H9 (cell line): ENCODE measurements at regions not wholly inside any gene's neighbourhood (a gene's known extent, or its start where the extent isn't known, plus 50 kb on each side); places are given as distances from the start of the nearest gene placed in this dataset.

Source experiments
- DNase-seq: peaks from one replicate; pipeline ENCODE4 v3.0.0-alpha.2; 2017
- H2AFZ ChIP-seq: one replicate; pipeline ENCODE4 v1.6.1; 2013; ENCODE audit warnings: mild to moderate bottlenecking, low read length, control low read depth, moderate library complexity
- H2AK5ac ChIP-seq: 2 replicates; pipeline ENCODE4 v1.6.1; 2013; ENCODE audit warnings: low read length, control low read depth, mixed read lengths; ENCODE audit not compliant: insufficient read length
- H2BK120ac ChIP-seq: one replicate; pipeline ENCODE4 v1.6.1; 2013; ENCODE audit warnings: low read depth, mild to moderate bottlenecking, low read length, control low read depth, inconsistent platforms; ENCODE audit not compliant: poor library complexity, severe bottlenecking
- H2BK12ac ChIP-seq: 2 replicates; pipeline ENCODE4 v1.6.1; 2013; ENCODE audit warnings: low read length, control low read depth, mixed read lengths, low read depth; ENCODE audit not compliant: insufficient read length
- H2BK15ac ChIP-seq: 2 replicates; pipeline ENCODE4 v1.6.1; 2013; ENCODE audit warnings: low read depth, low read length, control low read depth
- H2BK20ac ChIP-seq: one replicate; pipeline ENCODE4 v1.6.1; 2013; ENCODE audit warnings: low read depth, mild to moderate bottlenecking, low read length, control low read depth, inconsistent platforms; ENCODE audit not compliant: poor library complexity, severe bottlenecking
- H2BK5ac ChIP-seq: 2 replicates; pipeline ENCODE4 v1.6.1; 2013; ENCODE audit warnings: low read length, control low read depth, mixed read lengths; ENCODE audit not compliant: insufficient read length
- H3K14ac ChIP-seq: 2 replicates; pipeline ENCODE4 v1.6.1; 2013; ENCODE audit warnings: low read length, control low read depth; ENCODE audit not compliant: insufficient read depth
- H3K18ac ChIP-seq: 2 replicates; pipeline ENCODE4 v1.6.1; 2013; ENCODE audit warnings: low read depth, mild to moderate bottlenecking, mixed read lengths, low read length, control low read depth; ENCODE audit not compliant: insufficient read length
- H3K23ac ChIP-seq: 2 replicates; pipeline ENCODE4 v1.6.1; 2013; ENCODE audit warnings: low read length, control low read depth, mixed read lengths, low read depth; ENCODE audit not compliant: insufficient read length
- H3K23me2 ChIP-seq: 2 replicates; pipeline ENCODE4 v1.6.1; 2013; ENCODE audit warnings: low read depth, mild to moderate bottlenecking, mixed read lengths, low read length, control low read depth; ENCODE audit not compliant: insufficient read length, poor library complexity, severe bottlenecking
- H3K27ac ChIP-seq: 2 replicates; pipeline ENCODE4 v1.5.1; 2013; ENCODE audit warnings: low read length, control low read depth, mixed read lengths, low read depth; ENCODE audit not compliant: insufficient read length
- H3K27me3 ChIP-seq: 2 replicates; pipeline ENCODE4 v1.6.1; 2013; ENCODE audit warnings: low read length, control low read depth, inconsistent platforms; ENCODE audit not compliant: insufficient read depth
- H3K4ac ChIP-seq: 2 replicates; pipeline ENCODE4 v1.6.1; 2013; ENCODE audit warnings: low read depth, mild to moderate bottlenecking, control low read depth, inconsistent platforms, low read length, moderate library complexity
- H3K4me1 ChIP-seq: 2 replicates; pipeline ENCODE4 v1.6.1; 2013; ENCODE audit warnings: low read length, control low read depth, inconsistent platforms; ENCODE audit not compliant: insufficient read depth
- H3K4me2 ChIP-seq: 2 replicates; pipeline ENCODE4 v1.6.1; 2013; ENCODE audit warnings: low read length, control low read depth, mixed read lengths; ENCODE audit not compliant: insufficient read length, insufficient read depth
- H3K56ac ChIP-seq: 2 replicates; pipeline ENCODE4 v1.6.1; 2013; ENCODE audit warnings: low read depth, mild to moderate bottlenecking, mixed read lengths, low read length, control low read depth; ENCODE audit not compliant: insufficient read length
- H3K79me1 ChIP-seq: 2 replicates; pipeline ENCODE4 v1.6.1; 2013; ENCODE audit warnings: low read depth, mild to moderate bottlenecking, moderate library complexity, low read length, control low read depth, inconsistent platforms; ENCODE audit not compliant: insufficient read depth, poor library complexity, severe bottlenecking
- H3K79me2 ChIP-seq: 2 replicates; pipeline ENCODE4 v1.6.1; 2013; ENCODE audit warnings: low read length, control low read depth, inconsistent platforms; ENCODE audit not compliant: insufficient read depth
- H3K9ac ChIP-seq: 2 replicates; pipeline ENCODE4 v1.6.1; 2013; ENCODE audit warnings: low read length, control low read depth, mixed read lengths; ENCODE audit not compliant: insufficient read length; ENCODE audit errors: extremely low read depth
- H3K9me3 ChIP-seq: one replicate; pipeline ENCODE4 v1.6.1; 2013; ENCODE audit warnings: low read depth, low read length, inconsistent platforms; ENCODE audit not compliant: control insufficient read depth
- H3T11ph ChIP-seq: one replicate; pipeline ENCODE4 v1.6.1; 2013; ENCODE audit warnings: mild to moderate bottlenecking, low read length, control low read depth, inconsistent platforms
- H4K20me1 ChIP-seq: one replicate; pipeline ENCODE4 v1.6.1; 2013; ENCODE audit not compliant: control insufficient read depth, insufficient read length, insufficient read depth
- H4K5ac ChIP-seq: 2 replicates; pipeline ENCODE4 v1.6.1; 2013; ENCODE audit warnings: low read depth, mild to moderate bottlenecking, mixed read lengths, low read length, control low read depth; ENCODE audit not compliant: insufficient read length
- H4K8ac ChIP-seq: replicated peaks from 2 replicates; pipeline ENCODE4 v1.6.1; 2013; ENCODE audit warnings: low read length, control low read depth, mixed read lengths, low read depth; ENCODE audit not compliant: insufficient read length
- H4K91ac ChIP-seq: 2 replicates; pipeline ENCODE4 v1.6.1; 2013; ENCODE audit warnings: low read depth, mild to moderate bottlenecking, moderate library complexity, mixed read lengths, low read length, control low read depth; ENCODE audit not compliant: insufficient read length
- H3K27ac Mint-ChIP-seq, 3 experiments: 2 replicates in 2 of 3; 3 replicates in 1 of 3; pipeline ENCODE4 v1.8.0; 2020 to 2021; ENCODE audit warnings: mixed read lengths in 3 of 3, mild to moderate bottlenecking in 1 of 3, moderate library complexity in 1 of 3
- H3K27me3 Mint-ChIP-seq: 2 replicates; pipeline ENCODE4 v1.8.0; 2021; ENCODE audit warnings: low read depth, mild to moderate bottlenecking, moderate library complexity, mixed read lengths
- H3K36me3 Mint-ChIP-seq, 3 experiments: 2 replicates in 2 of 3; 3 replicates in 1 of 3; pipeline ENCODE4 v1.8.0; 2020 to 2021; ENCODE audit warnings: low read depth in 3 of 3, mixed read lengths in 3 of 3; ENCODE audit not compliant: insufficient read depth in 1 of 3
- H3K4me1 Mint-ChIP-seq, 2 experiments: 2 replicates each; pipeline ENCODE4 v1.8.0; 2020; ENCODE audit warnings: mixed read lengths in 2 of 2
- H3K4me3 Mint-ChIP-seq, 2 experiments: 2 replicates in 1 of 2; 3 replicates in 1 of 2; pipeline ENCODE4 v1.8.0; 2020 to 2021; ENCODE audit warnings: mild to moderate bottlenecking in 2 of 2, mixed read lengths in 2 of 2, moderate library complexity in 1 of 2
- H3K9me3 Mint-ChIP-seq, 2 experiments: 2 replicates in 1 of 2; 3 replicates in 1 of 2; pipeline ENCODE4 v1.8.0; 2020; ENCODE audit warnings: mild to moderate bottlenecking in 2 of 2, mixed read lengths in 2 of 2, moderate library complexity in 1 of 2
- CTCF ChIP-seq: fragments of 200-600 bp; sonication (generic); conservative IDR thresholded peaks from 3 replicates; pipeline ENCODE4 v1.8.0; 2021; ENCODE audit warnings: antibody characterized with exemption, mild to moderate bottlenecking
- WGBS: extraction: QIAGEN DNeasy Blood & Tissue Kit; methylation state at CpG from one replicate; pipeline ENCODE4 v1.1.7; 2013; ENCODE audit warnings: missing lambda C conversion rate, low lambda C conversion rate, mixed read lengths; ENCODE audit not compliant: insufficient read length; ENCODE audit errors: extremely low coverage; 5-methylcytosine and 5-hydroxymethylcytosine counted together

DNA sequence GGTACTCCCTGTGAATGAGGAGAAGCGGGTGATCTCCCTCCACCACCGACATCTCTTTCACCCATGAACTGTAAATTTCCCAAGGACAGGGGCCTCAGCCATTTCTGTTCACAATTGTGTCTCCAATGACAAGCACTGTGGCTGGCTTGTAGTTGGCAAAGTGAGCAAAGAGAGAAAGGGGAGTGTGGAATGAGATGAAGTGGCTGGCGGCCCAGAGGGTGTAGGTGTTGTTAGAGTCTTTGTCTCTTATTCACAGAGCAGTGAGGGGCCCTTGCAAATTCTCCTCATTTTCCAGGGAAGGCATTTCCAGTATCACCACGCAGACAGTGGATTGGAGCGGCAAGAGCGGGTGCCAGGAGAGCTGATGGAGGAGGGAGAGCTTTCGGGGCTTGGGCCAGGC, 411.7 kb upstream of the EEF2KMT start:
- no peaks in the 10 kb centered on the region for H3K79me2 ChIP-seq
- H3K4me3 Mint-ChIP-seq = no peak overlapping the region
- no peak overlapping the region for H2BK12ac ChIP-seq
- no peak overlapping the region for H3K9ac ChIP-seq
- 0 out of 5 replicates have a peak, but pooled peaks cover 0 to under 1% of the 10 kb centered on the region in 2 experiments for H3K9me3 Mint-ChIP-seq
- H3K27me3 ChIP-seq = no peaks in the 10 kb centered on the region
- H3K79me1 ChIP-seq = no peaks in the 10 kb centered on the region
- H4K20me1 ChIP-seq = no peaks in the 10 kb centered on the region
- H3K4ac ChIP-seq = no peak overlapping the region
- no peak overlapping the region for H4K8ac ChIP-seq
- DNase-seq = no peak
- H2BK20ac ChIP-seq = no peak overlapping the region
- H3K23me2 ChIP-seq = no peaks in the 10 kb centered on the region
- no peak overlapping the region for H3K18ac ChIP-seq
- H2BK120ac ChIP-seq = no peak overlapping the region
- peaks cover 25 to 44% of the 10 kb centered on the region in 2 experiments for H3K4me1 Mint-ChIP-seq
- no peak overlapping the region for H2BK15ac ChIP-seq
- WGBS = no CpG with 5 or more reads among the region's 7 CpGs
- H3K27me3 Mint-ChIP-seq = peaks cover 5% of the 10 kb centered on the region
- TF ChIP-seq CTCF = no peak
- no peaks in the 10 kb centered on the region for H3K4me1 ChIP-seq
- H3K14ac ChIP-seq = no peak overlapping the region
- H4K91ac ChIP-seq = no peak overlapping the region
- H3K56ac ChIP-seq = no peak overlapping the region
- no peak overlapping the region for H2AFZ ChIP-seq
- no peaks in the 10 kb centered on the region for H3K9me3 ChIP-seq
- no peak overlapping the region for H3K27ac Mint-ChIP-seq
- H2BK5ac ChIP-seq = no peak overlapping the region
- H2AK5ac ChIP-seq = no peak overlapping the region
- H3K23ac ChIP-seq = no peak overlapping the region
- no peak overlapping the region for H4K5ac ChIP-seq
- no peak overlapping the region for H3T11ph ChIP-seq
- peaks cover 0 to 4% (median 0%) of the 10 kb centered on the region in 3 experiments; a peak in 3 of 7 replicates for H3K36me3 Mint-ChIP-seq
- no peak overlapping the region for H3K27ac ChIP-seq
- H3K4me2 ChIP-seq = no peak overlapping the region
